HG02798 (cell line): ENCODE measurements at regions not wholly inside any gene's neighbourhood (a gene's known extent, or its start where the extent isn't known, plus 50 kb on each side); places are given as distances from the start of the nearest gene placed in this dataset.
A peak's percentile ranks its signal among the peaks of the same experiment; 100 is the strongest.
"Not testable (repeated sequence)": the region's sequence is repeated elsewhere in the genome, so short reads cannot be mapped to it uniquely, and the experiment has no call there.

Source experiments
- ATAC-seq: cut with Tn5 transposase; IDR thresholded peaks from one replicate; pipeline ENCODE4 v1.9.1; 2021; ENCODE audit warnings: mild to moderate bottlenecking; ENCODE audit not compliant: unreplicated experiment, poor library complexity

DNA sequence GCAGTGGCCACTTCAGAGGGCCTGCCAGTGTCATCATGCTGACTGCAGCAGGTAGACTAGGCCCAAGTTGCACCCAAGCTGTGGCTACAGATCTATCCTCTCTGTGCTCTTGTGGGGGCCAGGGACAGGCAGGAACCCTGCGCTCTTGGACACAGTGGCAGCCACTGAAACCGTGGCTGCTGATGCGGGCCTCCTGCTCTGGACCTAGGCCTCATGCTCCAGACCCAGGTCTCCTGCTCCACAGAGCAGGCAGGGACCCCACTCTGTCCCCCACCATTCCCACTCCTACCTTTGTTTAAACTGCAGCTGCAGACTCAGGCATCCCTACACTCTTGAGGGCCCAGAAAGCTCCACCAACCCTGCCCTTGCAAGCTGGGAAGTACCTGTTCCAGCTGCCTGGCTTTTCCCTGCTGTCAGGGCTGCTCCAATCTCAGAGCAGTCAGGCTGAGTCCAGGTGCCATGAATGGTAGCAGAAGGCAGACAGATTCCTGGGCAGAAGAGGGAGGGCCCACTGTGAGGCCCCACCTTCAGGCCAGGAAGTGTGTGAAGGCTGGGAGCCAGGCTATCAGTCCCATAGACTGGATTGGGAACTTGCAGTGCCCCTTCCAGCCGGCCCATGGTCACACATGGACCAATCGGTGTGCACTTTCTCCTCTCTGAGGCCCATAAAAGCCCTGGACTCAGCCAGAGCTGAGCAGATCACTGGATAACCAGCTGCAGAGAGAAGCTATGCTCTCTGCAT lies 634.0 kb upstream of the SEMA3D start:
- no peak for ATAC-seq

DNA sequence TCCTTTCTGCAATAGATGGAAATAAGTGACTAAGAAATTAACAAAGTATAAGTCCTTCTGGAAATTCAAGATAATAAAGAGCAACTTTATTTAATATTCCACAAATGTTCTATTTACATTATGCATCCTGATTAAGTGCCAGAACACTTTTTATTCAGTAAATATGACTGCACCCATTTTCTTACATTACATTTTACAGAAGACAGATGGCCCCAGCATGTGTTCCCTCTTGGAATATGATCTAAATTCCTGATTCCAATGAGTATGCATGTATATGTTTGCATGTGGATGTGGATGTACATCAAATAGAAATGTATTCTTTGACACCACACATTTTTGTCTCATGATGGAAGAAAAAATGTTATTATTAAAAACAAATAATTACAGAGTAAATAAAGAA lies 628.7 kb upstream of the SEMA3D start:
- no peak for ATAC-seq

DNA sequence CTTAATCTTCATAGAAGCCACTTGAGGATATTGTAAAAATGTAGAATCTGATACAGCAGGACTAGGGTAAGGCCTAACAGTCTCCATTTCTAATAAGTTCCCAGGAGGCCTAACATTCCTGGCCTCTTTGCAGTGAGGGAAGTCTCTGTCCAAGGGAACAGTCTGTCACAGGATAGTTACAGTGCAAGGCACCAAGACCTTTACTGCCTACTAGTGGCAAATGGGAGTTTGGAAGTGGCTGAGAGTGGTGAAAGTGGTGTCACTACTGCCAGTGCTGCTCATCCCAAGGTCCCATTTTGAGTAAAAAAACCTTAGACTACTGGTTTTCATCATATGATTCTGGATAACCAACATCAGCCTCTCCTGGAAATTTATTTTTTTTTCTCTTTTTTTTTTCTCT lies 619.5 kb upstream of the SEMA3D start:
- no peak for ATAC-seq

DNA sequence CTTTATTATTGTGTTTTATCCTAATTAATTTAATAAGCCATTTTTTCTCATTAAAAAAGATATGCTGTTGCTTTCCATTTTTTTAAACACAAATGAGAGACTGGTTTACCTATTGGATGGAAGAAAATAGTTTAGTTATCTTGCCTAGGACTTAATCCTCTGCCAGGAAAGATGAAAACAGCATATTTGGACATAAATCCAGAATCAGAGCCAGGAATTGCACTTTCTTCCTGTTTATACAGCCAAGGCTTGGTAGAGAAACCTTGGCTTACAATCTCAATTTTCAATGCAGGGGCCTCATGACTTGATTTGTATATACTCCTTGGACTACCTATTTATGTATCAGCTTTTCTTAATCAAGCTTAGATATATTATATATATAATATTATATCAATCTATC lies 618.8 kb upstream of the SEMA3D start:
- ATAC-seq = no peak

DNA sequence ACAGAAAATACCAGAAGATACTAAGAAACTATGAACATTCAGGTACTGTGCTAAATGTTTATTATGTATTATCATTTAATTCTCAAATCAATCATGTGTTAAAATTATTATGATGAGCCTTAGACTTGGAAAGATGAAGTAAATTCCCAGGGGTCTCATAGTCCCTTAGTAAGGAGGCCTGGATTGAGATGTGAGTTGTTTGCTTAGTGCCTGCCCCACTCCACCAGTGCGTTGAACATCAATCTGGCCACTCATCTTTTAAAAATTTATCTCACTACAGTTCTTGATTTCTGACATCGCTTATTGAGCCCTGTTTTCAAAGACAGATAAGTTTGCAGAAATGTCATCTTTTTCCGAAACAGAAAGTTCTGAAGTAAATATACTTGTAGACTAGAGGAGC lies 618.4 kb upstream of the SEMA3D start:
- ATAC-seq = no peak

DNA sequence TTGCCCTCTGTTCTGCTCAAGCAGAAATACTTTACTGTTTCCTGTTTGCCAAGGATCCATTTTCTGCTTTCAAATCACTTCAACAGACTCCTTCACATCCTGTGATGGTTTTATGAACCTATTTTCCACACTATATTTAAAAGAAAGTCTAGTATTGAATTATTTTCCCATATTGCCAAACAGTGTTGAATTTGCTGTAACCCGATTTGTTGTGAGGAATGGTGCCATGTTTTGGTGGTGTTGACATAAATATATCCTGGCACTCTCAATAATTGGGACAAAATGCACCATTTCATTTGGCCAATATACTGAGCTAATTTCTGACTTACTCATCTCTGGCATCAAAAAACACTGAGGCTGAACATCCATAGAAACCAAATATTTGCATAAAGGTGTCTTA lies 615.4 kb upstream of the SEMA3D start:
- no peak for ATAC-seq

DNA sequence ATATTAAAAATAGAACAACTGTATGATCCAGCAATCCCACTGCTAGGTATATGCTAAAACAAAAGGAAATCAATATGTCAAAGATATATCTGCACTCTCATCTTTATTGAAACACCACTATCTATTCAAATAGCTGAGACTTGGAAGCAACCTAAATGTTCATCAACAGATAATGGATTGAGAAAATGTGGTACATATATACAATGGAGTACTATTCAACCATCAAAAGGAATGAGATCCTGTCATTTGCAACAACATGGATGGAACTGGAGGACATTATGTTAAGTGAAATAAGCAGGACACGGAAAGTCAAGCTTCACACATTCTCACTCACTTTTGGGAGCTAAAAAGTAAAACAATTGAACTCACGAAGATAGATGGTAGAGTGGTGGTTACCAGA lies 610.1 kb upstream of the SEMA3D start:
- no peak for ATAC-seq

DNA sequence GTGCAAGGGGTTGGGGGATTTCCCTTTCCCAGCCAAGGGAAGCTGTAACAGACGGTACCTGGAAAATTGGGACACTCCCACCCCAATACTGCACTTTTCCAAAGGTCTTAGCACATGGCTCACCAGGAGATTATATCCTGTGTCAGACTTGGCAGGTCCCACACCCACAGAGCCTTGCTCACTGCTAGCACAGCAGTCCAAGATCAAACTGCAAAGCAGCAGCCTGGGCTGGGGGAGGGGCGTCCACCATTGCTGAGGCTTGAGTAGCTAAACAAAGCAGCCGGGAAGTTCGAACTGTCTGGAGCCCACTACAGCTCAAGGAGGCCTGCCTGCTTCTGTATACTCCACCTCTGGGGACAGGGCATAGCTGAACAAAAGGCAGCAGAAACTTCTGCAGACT lies 604.2 kb upstream of the SEMA3D start:
- ATAC-seq = not testable (repeated sequence)

DNA sequence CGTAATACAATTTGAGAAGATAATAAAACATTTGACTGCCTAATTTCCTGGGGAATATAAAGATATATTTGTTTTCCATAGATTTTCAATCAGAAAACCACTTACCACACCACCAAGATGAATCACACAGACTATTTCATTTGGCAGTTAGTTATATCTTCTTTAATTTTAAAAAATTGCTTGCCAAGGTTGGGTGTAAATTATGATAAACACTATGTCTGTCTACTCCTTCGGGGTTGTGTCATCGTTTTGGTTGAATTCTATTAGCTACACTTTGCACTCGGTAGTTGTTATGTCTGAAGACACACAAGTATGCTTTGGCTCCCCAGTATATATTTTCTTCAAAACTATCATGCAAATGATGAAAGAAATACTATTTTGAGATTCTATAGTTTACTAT lies 594.8 kb upstream of the SEMA3D start:
- no peak for ATAC-seq

DNA sequence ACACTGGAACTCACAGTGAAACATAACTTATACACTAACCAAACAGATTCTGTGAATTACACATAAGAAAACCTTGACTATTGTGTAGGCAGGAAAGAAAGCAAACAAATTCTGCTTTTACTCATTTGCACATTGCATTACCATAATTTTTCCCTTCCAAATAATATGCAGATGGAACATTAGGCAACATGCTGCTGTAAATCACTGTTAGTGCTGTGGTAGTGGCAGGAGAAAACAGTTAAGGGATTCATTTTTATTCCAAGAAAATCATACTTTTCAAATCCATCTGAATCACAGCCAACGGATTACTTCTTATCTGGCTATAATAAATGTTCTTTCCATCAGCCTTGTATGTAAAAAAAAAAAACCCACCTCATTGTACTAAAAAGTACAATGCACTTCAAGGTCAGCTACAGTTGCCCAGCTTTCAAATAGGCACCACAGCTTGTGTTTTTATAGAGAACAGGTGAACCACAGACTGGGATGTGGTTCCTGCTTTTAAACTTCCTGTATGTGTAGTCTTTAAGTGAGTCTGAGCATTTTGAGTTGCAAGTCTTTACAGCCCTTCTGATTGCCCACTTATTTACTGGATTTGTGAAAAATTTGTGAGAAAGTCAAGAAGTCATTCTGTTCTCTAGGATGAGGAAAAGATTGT lies 590.0 kb upstream of the SEMA3D start:
- no peak for ATAC-seq

DNA sequence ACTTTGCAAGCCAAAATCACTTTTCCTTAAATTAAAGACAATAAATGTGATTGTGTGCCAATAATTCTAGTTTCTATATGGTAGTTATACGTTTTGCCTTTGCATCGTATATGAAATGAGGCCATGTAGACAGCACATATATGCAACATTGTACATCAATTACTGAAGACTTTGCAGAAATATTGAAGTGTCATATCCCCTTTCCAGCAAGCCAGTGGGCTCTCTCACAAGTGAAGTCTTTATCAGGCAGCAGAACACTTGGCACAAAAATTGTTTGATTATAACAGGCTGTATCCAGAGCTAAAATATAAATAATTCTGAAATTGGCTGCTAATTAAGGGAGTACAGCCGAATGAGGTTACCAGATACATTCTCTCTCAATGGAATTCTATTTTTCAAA lies 588.6 kb upstream of the SEMA3D start:
- ATAC-seq = no peak

DNA sequence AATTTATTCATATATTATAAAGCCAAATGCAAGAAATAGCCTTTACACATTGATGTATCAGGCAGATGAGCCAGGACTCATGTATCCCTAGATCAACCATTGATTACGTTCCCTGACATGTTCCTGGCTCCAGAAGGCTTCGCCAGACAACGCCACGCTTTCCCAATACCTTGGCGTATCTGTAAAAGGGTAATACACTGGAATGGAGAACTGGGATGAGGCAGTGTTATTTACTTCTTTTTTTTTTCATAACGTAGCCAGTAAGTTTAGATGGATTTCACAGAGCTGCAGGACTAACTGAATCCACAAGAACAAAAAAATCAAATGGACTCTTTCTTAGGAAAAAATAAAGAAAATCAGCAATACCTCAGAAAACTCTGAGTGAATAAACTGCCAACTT lies 588.1 kb upstream of the SEMA3D start:
- no peak for ATAC-seq

DNA sequence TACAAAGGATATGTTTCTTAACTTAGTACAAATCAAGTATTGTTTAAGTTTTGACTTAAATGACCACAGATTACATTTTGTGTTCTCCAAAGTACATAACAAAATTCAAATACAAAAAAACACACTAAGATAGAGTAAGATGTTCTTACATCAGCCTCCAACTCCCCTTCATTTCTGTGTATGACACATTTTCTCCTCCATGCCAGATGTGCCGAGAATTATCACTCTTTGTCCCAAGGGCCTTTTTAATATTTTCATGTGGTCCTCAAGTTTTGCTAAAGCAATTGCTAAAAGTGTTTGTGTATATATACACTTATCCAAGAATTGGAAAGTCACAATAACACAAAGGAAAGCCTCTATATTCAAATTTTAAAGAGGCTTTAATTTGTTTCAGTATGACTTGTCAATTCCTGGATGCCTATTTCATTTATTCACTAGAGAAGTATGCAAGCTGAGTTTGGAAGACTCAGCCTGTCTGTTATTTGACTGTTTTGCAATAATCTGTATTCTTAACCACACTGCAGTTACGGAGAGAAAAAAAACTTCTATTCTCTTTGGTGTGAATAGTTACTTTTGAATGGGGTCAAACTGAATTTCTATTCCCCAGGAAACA lies 586.4 kb upstream of the SEMA3D start:
- ATAC-seq = no peak

DNA sequence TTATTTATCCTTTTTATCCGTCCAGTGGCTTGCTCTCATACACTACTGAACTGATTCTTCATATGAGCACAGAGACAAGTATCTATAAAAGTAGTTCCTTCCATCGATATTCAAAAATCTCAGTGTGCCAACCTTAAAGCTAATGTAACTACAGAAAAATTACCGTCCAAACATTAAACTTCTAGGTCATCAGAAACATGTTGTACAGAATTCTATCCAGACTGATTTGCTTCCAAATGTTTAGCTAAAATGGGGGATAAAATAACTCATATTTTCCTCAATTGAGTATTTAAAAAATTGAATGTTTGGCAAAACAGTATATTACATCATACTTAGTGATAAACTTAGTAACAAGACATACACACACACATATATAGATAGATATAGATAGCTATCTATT lies 584.7 kb upstream of the SEMA3D start:
- ATAC-seq = no peak

DNA sequence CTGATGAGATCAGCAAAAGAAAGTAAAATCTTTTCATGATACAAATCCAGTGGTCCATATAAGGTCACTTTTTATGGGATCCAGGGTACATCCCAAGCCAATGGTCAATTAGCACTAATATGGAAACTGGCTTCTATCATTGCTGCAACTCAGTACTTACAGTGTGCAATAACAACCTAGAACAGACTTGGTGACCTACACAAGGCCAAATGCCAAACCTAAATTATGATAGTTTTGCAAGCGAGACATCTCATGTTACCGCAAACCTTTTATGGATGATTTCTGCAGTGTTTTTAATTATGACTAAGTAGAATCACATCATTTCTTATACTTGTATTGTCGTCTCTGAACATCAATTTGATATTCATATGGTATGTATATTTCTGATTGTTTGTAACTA lies 583.5 kb upstream of the SEMA3D start:
- ATAC-seq = no peak

DNA sequence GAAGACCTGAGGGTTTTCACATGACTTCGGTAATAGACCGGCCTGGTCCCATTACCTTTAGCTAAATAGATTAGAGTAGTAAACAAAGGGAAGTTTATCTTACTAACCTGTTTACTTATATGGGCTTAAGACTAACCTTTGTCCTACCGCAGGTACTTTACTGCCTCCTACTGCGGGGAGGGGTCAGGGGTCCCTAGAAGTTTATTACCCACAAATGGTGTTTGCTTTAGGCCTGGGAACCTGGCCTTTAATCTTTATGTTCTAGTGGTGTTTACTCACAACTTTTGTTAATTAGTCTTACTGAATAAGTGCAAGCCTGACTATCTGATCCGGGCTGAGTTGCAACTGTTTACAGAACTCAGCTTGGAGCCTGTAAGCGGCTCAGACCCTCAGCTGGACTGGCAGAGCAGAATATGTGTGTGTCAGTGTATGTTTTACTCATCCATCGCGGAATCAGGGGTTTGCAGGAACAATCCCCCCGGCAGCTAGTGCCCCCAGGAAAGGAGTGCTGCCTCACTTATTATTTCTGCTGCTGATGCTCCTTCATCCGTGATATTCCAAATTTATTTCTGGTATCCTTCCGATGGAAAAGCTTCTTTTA lies 578.9 kb upstream of the SEMA3D start:
- ATAC-seq = no peak

DNA sequence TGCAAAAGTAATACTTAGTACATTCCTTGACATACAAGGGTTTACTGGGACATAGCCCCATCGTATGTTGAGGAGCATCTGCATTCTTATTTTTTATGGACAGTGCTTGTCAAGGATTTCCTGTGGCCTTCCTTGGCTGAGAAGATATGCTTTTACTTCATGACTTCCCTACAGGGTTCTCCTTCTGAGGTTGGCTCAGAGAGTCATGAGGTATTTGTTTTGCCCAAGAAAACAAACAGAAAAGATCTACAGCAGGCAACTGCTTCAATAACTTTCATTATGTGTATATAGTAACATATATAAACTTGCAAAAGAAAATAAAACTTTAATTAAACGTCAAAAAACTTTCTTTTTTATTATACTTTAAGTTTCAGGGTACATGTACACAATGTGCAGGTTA lies 577.2 kb upstream of the SEMA3D start:
- no peak for ATAC-seq

DNA sequence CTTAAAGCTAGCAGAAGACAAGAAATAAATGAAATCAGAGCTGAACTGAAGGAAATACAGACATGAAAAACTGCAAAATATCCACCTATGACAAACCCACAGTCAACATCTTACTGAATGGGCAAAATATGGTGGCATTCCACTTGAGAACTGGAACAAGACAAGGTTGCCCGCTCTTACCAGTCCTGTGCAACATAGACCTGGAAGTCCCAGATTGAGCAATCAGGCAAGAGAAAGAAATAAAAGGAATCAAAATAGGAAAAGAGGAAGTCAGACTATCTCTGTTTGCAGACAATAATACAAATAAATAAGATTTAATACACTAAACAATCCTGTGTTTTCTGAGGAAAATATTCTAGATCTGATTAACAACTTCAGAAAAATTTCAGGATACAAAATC lies 570.5 kb upstream of the SEMA3D start:
- no peak for ATAC-seq

DNA sequence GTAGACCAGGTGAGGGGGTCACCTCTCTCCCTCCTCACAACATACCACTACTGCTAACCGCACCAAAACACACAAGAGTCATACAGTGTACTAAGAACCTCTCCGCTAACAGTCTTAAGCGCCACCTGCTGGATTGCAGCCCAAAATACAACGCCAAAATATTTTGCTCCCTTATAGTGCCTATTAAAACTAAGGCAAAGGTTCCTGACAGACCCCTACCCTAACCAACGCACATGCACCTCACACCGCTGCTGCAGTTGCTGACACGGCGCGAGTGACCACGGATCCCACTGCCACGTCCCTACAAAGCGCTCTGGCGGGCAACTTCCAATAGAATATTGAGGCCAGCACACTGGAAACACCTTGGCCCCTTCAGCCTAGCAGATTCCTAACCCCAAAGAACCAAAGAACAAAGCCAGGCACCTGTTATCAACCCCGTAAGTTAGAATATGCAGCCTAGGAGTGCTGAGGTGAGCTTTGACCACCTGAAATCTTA lies 563.6 kb upstream of the SEMA3D start:
- ATAC-seq = peak; percentile 95

DNA sequence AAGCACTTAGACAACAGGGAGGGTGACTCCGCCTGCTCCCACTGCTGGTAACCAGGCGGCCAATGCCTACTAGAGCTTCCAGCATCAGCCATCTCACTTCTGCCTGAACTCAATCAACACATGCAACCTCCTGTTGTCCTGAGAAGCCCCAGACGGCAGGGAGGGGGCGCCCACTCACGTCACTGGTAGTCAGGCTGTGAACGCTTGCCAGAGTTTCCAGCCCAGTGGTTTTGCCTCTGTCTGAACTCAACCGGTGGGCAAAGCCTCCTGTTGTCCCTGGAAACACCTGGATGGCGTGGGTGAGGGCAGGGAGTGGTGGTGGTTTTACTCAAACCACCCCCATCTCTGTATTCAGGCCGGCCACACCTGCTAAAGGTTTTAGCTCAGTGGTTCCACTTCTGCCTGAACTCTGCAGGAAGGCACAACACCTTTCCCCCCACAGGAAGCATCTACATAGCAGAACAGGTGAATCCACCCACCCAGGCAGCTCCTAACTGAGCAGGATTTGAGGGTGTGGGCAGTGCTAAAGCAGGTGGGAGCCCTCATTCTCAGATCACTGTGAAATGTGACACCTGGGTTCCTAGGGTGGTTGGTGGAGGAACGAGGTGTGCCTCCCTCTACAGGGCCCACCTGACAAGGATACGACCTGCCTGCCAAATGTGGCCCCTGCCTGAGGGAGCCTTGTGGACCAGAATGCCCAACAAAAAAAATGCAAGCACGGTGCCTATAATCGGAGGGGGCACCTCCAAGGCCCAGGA lies 563.0 kb upstream of the SEMA3D start:
- ATAC-seq = peak; percentile 31

DNA sequence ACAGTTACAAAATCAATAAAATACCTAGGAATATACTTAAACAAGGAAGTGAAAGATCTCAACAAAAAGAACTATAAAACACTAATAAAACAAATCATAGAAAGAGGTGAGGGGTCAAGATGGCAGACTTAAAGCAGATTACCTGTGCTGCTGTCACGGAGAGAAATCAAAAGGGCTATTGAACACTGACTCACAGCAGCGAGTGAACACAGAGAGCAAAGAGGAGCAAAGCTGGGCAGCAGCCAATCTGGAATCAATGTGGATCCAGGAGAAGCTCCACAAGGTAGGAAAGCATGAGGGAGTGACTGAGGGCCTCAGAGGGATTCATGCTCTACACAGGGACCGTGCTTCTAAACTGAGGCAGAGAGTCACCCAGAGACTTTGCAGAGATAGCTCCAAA lies 562.0 kb upstream of the SEMA3D start:
- ATAC-seq = no peak
